KMS-11 (cell line): ENCODE measurements at regions not wholly inside any gene's neighbourhood (a gene's known extent, or its start where the extent isn't known, plus 50 kb on each side); places are given as distances from the start of the nearest gene placed in this dataset.

Source experiments
- H2AFZ ChIP-seq: fragments of 200-600 bp; sonication (generic); 2 replicates; pipeline ENCODE4 v1.6.1; 2016; ENCODE audit warnings: antibody characterized with exemption, mixed run types, low read depth
- H3K27ac ChIP-seq: fragments of 200-600 bp; sonication (generic); 2 replicates; pipeline ENCODE4 v1.6.1; 2016; ENCODE audit warnings: mild to moderate bottlenecking, mixed run types
- H3K27me3 ChIP-seq: fragments of 200-600 bp; sonication (generic); 2 replicates; pipeline ENCODE4 v1.6.1; 2017; ENCODE audit warnings: mild to moderate bottlenecking, low read depth, mixed run types, moderate library complexity; ENCODE audit not compliant: insufficient read depth
- H3K36me3 ChIP-seq: fragments of 200-600 bp; sonication (generic); 2 replicates; pipeline ENCODE4 v1.6.1; 2017; ENCODE audit warnings: mild to moderate bottlenecking, mixed run types; ENCODE audit not compliant: insufficient read depth
- H3K4me1 ChIP-seq: fragments of 200-600 bp; sonication (generic); 2 replicates; pipeline ENCODE4 v1.6.1; 2016; ENCODE audit warnings: mild to moderate bottlenecking, low read depth, mixed run types; ENCODE audit not compliant: poor library complexity, severe bottlenecking
- H3K4me2 ChIP-seq: fragments of 200-600 bp; sonication (generic); 2 replicates; pipeline ENCODE4 v1.7.0; 2016; ENCODE audit warnings: mild to moderate bottlenecking, mixed run types
- H3K4me3 ChIP-seq: fragments of 200-600 bp; sonication (generic); IDR thresholded peaks from 2 replicates; pipeline ENCODE4 v1.6.1; 2017; ENCODE audit warnings: low read depth, low read length, mixed read lengths; ENCODE audit not compliant: insufficient read depth
- H3K79me2 ChIP-seq: fragments of 200-600 bp; sonication (generic); 2 replicates; pipeline ENCODE4 v1.6.1; 2016; ENCODE audit warnings: low read depth, mixed run types; ENCODE audit not compliant: insufficient read depth
- H3K9ac ChIP-seq: fragments of 200-600 bp; sonication (generic); 2 replicates; pipeline ENCODE4 v1.6.1; 2016; ENCODE audit warnings: mild to moderate bottlenecking, mixed run types
- H4K20me1 ChIP-seq: fragments of 200-600 bp; sonication (generic); 2 replicates; pipeline ENCODE4 v1.6.1; 2016; ENCODE audit warnings: mild to moderate bottlenecking, mixed run types; ENCODE audit not compliant: insufficient read depth
- TF ChIP-seq, protein P1 (sequence below): fragments of 200-600 bp; sonication (generic); conservative IDR thresholded peaks from 2 replicates; pipeline ENCODE4 v1.6.1; 2017; ENCODE audit warnings: low read depth, mild to moderate bottlenecking, antibody characterized with exemption, low read length, moderate library complexity, mixed read lengths

DNA sequence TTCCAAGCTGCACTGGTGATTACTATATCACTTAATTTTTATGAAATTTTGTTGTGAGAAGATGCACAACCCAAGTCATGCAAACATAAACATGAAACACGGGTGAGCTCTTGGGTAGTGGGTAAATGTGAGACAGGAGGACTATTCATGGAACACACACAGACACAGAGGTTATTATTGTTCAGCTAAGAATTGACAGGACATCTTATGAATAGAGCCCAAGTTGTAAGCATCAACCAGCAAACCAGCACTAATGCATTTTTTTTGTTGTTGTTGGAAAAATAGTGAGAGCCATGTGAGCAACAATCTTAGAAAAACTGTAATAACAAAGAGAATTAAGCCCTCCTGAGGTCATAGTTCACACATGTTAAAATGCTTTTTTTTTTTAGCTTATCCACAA lies 1179.7 kb downstream of the GATA3 start:
- TF ChIP-seq, protein P1, sequence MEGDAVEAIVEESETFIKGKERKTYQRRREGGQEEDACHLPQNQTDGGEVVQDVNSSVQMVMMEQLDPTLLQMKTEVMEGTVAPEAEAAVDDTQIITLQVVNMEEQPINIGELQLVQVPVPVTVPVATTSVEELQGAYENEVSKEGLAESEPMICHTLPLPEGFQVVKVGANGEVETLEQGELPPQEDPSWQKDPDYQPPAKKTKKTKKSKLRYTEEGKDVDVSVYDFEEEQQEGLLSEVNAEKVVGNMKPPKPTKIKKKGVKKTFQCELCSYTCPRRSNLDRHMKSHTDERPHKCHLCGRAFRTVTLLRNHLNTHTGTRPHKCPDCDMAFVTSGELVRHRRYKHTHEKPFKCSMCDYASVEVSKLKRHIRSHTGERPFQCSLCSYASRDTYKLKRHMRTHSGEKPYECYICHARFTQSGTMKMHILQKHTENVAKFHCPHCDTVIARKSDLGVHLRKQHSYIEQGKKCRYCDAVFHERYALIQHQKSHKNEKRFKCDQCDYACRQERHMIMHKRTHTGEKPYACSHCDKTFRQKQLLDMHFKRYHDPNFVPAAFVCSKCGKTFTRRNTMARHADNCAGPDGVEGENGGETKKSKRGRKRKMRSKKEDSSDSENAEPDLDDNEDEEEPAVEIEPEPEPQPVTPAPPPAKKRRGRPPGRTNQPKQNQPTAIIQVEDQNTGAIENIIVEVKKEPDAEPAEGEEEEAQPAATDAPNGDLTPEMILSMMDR: no peak
- H3K9ac ChIP-seq: no peak overlapping the region
- no peak overlapping the region for H3K4me2 ChIP-seq
- H3K4me3 ChIP-seq: no peak overlapping the region
- H4K20me1 ChIP-seq: no peaks in the 10 kb centered on the region
- no peaks in the 10 kb centered on the region for H3K27me3 ChIP-seq
- no peaks in the 10 kb centered on the region for H3K4me1 ChIP-seq
- no peaks in the 10 kb centered on the region for H3K36me3 ChIP-seq
- no peak overlapping the region for H2AFZ ChIP-seq
- no peaks in the 10 kb centered on the region for H3K79me2 ChIP-seq
- no peak overlapping the region for H3K27ac ChIP-seq

DNA sequence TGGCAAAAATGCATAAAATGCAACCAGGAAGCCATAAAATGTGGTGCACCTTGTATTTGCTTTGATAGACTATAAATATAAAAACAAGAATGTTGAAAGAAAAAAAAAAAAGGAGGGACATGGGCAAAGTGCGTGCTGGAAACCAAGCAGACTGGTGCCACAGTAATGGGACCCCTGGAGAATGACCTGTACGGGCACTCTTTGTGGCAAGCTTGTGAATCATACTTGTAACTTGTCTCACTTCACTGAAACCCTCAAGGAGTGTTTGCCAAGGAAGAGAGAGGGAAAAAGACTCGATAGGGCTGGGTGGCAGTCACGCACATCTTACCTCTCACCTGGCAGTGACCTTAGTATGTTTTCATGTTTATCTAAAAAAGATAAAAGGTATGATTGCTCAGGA lies 1183.6 kb downstream of the GATA3 start:
- no peaks in the 10 kb centered on the region for H3K4me1 ChIP-seq
- H3K79me2 ChIP-seq: no peaks in the 10 kb centered on the region
- no peaks in the 10 kb centered on the region for H3K27me3 ChIP-seq
- H2AFZ ChIP-seq: no peak overlapping the region
- H3K27ac ChIP-seq: no peak overlapping the region
- H3K36me3 ChIP-seq: no peaks in the 10 kb centered on the region
- no peak overlapping the region for H3K9ac ChIP-seq
- TF ChIP-seq, protein P1: no peak
- no peak overlapping the region for H3K4me3 ChIP-seq
- H3K4me2 ChIP-seq: no peak overlapping the region
- H4K20me1 ChIP-seq: no peaks in the 10 kb centered on the region

DNA sequence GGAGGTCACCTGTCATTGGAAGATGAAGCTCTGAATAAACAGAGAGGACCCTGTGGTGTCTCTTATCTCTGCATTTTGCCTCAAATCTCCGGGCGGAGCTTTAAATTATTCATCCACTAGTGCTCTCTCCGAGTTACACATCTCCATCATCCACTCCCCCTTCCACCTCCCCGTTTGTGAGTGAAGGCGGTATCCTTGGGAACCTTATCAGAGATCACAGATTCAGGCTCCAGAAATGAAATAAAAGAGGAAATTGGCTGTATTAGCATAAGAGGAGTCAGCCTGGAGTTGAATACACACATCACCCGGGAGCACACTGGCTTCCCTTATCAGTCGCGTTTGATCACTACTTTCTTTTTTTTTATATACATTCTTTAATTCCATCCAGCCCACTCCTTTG lies 1184.8 kb downstream of the GATA3 start:
- Histone ChIP-seq H4K20me1 (no peaks in the 10 kb centered on the region), H3K36me3 (no peaks in the 10 kb centered on the region), H3K79me2 (no peaks in the 10 kb centered on the region), H3K27me3 (no peaks in the 10 kb centered on the region), H2AFZ (no peak overlapping the region), H3K9ac (no peak overlapping the region), H3K27ac (no peak overlapping the region), H3K4me1 (no peaks in the 10 kb centered on the region), H3K4me2 (no peak overlapping the region), H3K4me3 (no peak overlapping the region)
- TF ChIP-seq, protein P1: no peak

DNA sequence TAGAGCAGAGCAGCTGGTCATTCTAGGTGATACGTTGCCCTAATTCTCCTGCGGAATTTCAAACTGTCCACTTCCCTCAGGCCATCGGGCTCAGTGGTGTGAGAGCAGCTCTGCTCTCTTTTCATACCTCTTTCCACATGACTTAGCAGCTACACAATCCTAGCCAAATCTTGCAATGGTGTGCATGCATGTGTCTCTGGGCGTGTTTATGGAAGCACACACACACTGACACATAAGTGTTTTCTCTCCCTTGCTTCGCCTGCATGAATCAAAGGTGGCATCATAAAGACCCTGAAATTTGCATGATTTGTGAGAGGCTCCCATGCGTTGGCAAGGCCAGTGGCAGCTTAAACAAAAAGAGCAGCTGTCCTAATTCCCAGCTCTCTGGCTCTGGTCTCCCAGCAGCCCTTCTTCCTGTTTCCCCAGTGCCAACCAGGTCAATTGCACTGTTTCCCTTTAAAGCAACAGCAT lies 1189.5 kb downstream of the GATA3 start:
- Histone ChIP-seq H3K27ac (no peak overlapping the region), H3K4me3 (no peak overlapping the region), H3K9ac (no peak overlapping the region), H3K27me3 (no peaks in the 10 kb centered on the region), H2AFZ (no peak overlapping the region), H3K4me2 (no peak overlapping the region), H3K36me3 (no peaks in the 10 kb centered on the region), H4K20me1 (no peaks in the 10 kb centered on the region), H3K4me1 (no peaks in the 10 kb centered on the region), H3K79me2 (no peaks in the 10 kb centered on the region)
- TF ChIP-seq, protein P1: no peak
